HK-2 (cell line): ENCODE measurements at regions not wholly inside any gene's neighbourhood (a gene's known extent, or its start where the extent isn't known, plus 50 kb on each side); places are given as distances from the start of the nearest gene placed in this dataset.

Experiments
- DNase-seq: peaks from one replicate; pipeline ENCODE4 v3.0.0-alpha.2; 2018; ENCODE audit not compliant: unreplicated experiment

DNA sequence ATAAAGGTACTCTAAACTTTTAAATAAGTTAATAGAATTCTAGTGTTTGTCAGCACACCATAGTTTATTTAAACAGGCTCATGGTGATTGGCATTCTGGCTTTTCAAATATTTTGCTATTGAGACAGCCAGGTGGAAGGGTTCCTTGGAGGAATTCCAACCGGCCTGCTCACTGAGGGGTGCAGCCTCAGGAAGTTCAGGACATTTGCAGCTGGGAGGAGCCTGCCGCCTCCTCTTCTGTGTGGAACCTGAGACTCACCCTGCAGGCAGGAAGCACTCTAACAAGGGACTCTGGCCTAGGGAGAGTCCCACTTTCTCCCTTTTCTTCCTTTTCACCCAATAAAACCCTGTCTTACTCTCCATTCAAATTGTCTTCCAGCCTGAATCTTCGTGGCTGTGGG is 1328.0 kb downstream of the FSTL5 start:
- peak; percentile 60 for DNase-seq

DNA sequence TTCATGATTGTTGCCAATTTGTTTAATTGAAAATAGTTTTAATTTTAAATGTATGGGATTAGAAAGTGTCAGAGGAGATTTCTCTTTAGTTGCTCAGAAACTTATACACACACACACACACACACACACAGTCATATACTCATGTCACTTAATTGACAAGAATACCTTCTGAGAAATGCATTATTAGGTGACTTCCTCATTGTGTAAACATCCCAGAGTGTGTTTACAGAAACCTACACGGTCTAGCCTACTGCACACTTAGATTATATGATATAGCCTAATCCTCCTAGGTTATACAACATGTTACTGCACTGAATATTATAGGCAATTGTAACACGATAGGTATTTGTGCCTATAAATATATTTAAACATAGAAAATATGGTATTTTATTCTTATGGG is 1327.4 kb downstream of the FSTL5 start:
- no peak for DNase-seq

DNA sequence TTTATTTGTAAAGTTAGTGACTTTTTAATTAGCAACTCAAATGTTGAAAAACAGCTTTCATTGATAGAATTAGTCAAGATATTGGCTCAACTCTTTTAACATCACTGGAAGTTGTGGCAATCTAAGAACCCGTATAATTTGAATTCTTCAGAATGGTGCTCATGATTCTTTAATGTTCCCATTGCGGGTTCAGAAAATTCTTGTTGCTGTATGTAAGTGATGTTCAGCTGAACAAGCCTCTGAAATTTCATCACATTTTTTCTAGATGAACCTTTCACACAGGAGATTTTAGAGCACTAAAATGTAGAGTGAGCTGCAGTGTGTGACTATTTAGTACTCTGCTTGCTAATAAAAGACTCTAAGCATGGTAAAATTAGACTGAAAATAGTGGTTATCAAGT is 1317.7 kb downstream of the FSTL5 start:
- DNase-seq, result no peak

DNA sequence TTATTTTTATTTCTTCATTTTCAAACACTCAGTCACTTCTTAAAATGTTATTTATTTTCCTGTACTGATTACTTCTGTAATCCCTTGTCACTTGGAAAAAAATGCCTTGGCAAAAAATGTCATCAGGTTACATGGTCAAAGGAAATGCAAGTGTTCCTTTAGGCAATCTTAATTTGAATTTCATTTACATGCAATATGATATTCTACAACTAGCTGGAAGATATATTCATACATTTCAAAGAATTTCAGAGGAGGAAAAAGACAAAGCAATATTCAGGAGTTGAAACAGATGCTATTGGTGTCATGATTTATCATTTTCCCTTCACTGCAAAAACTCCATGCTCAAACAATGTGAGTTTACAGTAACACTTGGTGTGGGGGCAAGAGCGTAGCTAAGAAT is 1316.6 kb downstream of the FSTL5 start:
- DNase-seq, result no peak

DNA sequence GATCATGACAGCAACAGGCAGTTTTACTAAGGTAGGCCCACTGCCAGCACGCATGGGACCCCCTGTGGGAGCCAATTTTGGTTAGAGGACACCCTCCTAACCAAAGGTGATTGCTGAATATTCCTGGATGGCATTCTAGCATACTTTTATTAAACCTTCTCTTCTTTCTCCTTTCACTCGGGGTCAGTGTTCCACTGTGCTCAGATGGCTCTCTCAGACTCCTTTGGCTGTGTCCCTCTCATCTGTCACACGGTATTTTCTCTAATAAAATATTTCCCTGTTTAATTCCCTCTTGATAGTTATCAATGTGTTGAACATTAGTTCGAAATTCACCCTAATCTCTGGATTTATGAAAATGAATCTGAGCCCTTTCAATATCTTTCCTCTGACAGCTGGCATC is 1315.3 kb downstream of the FSTL5 start:
- no peak for DNase-seq

GRCh38 chr4:160848901-160849760 is 1314.7 kb downstream of the FSTL5 start:
- DNase-seq, result no peak

- DNase-seq, result no peak
Measured at GRCh38 chr4:160864253-160864652, 1299.5 kb downstream of the FSTL5 start.

DNA sequence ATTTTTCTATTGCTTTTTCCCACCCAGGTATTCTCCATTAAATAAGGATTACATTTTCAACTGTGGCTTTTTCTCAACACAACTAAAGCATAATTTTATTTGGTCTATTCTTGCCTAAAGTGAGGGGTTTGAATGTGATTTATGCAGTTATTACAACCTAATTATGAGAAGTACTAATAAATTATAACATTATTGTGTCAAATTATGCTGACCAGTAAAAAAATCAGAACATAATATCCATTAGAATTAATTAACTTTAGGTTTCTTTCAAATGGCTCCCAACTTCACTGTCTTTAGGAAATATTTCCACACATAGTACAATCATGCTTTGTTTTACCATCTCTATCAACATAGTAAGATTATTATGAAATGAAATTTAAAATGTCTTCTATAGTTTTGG is 1293.9 kb downstream of the FSTL5 start:
- DNase-seq, result no peak

DNA sequence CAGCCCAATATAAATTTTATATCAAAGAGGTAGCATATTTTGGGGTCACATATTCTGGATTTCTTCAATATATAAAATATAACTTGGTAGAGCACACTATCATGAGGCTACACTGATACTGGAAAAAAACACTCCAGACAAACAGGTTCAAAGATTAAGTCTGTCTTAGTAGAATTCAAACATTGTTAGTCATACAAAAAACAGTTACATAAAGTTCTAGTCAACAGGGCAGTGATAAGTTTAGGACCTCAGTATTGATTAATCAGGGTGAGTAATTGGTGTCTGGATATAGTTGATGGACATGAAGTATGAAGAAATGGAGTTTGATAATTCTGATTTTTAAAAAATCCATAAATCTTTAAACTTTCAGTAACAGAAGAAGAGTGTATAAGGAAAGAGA is 1291.3 kb downstream of the FSTL5 start:
- no peak for DNase-seq

- no peak for DNase-seq
Measured at GRCh38 chr4:160877087-160877790, 1286.6 kb downstream of the FSTL5 start.

GRCh38 chr4:160880180-160880579 is 1283.6 kb downstream of the FSTL5 start:
- DNase-seq, result no peak

- no peak for DNase-seq
Measured at GRCh38 chr4:160887668-160888067, 1276.1 kb downstream of the FSTL5 start.

- DNase-seq, result no peak
Measured at GRCh38 chr4:160894128-160894527, 1269.7 kb downstream of the FSTL5 start.

DNA sequence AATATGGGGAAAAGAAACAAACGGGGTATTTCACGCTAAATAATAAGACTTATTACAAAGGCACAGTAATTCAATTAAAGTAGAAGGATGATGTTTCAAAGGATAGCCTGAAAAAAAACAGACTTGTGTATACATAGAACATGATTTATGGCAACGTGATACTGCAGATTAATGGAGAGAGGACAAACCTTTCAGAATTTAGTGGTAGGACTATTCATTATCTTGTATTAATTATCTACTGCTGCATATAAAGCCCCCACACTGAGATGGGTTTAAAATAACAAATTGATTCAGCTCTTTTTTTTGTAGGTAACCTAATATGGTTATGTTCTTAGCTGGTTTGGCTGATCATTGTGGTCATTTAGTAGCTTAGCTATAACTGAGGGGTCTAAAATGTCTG is 1269.0 kb downstream of the FSTL5 start:
- DNase-seq, result no peak

DNA sequence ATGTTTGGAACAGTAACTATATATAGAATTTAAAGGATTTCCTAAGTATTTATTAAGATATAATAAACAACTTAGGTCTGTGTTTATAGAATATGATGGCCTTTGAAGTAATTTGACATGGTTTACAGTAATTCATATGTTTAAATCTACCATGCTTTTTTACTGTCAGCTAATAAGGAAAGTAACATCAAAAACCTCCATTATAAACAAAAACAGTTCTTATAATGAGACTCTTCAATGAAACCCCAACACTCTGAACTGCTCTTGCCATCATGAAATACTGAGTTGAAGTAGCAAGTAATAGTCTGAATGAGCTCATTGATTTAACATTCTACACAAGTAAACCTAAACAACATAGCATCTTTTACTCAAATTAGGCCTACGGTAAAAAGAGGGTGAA is 1236.5 kb downstream of the FSTL5 start:
- DNase-seq, result no peak

DNA sequence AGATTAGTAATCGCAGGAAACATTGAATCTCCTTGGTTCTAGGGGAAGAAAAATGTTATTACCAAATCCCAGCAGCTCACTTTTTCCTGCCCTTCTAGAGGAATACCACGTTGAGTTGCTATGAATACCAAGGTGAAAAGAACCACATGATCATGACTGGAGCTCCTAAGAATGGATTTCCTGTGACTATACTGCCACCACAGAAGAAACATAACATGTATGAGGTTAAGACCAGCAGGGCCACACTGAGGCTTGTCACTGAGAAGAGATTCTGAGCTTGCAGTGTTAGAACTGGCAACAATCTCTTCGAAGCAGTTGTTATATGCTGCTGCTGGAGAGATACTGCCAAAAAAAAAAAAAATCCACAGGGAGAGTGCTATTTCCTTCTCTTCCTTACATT is 1235.3 kb downstream of the FSTL5 start:
- DNase-seq, result no peak

- no peak for DNase-seq
Measured at GRCh38 chr4:160947653-160948052, 1216.1 kb downstream of the FSTL5 start.

GRCh38 chr4:160956875-160957274 is 1206.9 kb downstream of the FSTL5 start:
- no peak for DNase-seq

DNA sequence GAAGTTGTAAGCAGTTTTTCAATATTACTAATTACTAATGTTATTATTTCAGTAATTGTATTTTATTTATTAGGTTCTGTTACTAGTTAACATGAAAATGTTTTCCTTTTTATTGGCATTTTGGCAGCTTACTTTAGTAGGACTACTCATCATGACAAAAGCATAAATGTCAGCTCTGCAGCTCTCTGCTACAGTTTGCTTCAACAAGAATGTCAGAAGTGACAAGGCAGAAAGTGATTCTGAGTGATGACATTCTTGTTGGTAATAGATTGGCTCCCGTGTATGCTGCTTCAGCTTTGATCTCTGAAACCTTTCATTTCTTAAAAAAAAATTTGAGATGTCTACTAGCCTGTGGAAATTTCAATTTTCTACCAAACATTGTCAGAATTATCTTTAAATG is 1193.9 kb downstream of the FSTL5 start:
- DNase-seq, result no peak

DNA sequence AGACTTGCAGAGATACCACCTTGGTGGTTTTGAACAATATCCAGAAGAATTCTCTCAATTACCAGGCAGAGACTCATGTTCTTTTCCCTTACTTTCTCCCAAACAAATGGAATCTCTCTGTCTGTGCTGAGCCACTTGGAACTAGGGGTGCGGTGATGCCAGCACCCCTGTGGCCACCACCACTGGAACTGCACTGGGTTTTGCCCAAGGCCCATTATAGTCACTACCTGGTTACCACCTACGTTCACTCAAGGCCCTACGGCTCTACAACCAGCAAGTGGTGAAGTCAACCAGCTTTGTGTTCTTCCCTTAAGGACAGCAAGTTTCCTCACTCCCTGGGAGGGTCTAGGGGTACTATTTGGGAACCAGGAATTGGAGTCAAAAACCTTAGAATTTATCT is 1183.7 kb downstream of the FSTL5 start:
- DNase-seq, result no peak

DNA sequence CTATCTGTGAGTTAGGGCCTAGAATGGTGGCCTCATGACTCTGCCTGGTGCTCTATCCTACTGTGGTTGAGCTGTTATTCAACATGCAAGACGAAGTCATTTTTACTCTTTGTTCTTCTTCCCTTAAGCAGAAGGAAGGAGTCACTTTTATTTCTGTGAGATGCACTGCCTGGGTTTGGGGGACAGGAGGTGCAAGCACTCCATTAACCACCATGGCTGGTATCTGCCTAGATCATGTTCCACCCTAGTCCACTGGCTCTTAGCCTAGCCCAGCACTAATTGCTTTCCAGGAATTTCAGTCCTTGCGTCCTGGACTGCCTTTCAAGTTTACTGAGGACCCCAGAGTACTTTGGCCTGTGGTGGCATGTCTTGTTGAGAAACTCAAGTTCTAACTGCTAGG is 1182.7 kb downstream of the FSTL5 start:
- DNase-seq, result no peak

DNA sequence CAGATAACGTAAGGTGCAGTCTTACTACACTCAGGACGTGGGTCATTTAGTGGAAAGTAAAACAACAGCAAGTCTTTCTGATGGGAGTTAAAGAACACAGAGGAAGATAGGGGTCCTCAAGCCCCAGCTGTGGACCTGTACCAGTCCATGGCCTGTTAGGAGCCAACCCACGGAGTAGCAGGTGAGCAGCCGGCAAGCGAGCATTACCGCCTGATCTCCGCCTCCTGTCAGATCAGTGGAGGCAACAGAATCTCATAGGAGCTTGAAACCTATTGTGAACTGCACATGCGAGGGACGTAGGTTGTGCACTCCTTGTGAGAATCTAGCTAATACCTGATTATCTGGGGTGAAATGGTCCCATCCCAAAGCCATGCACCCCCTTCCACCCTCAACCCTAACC is 1180.8 kb downstream of the FSTL5 start:
- no peak for DNase-seq

GRCh38 chr4:161002386-161002785 is 1161.4 kb downstream of the FSTL5 start:
- DNase-seq, result no peak
